Endothelial cell (in vitro differentiated cells): ENCODE measurements at regions not wholly inside any gene's neighbourhood (a gene's known extent, or its start where the extent isn't known, plus 50 kb on each side); places are given as distances from the start of the nearest gene placed in this dataset.

Source experiments
- DNase-seq: peaks from one replicate; pipeline ENCODE4 v3.0.0; 2021; ENCODE audit warnings: low spot score
- H3K27ac Mint-ChIP-seq: one replicate; pipeline ENCODE4 v1.8.0; 2021; ENCODE audit warnings: mixed read lengths, inconsistent platforms; ENCODE audit not compliant: unreplicated experiment
- H3K27me3 Mint-ChIP-seq: one replicate; pipeline ENCODE4 v1.8.0; 2021; ENCODE audit warnings: mild to moderate bottlenecking, moderate library complexity, mixed read lengths, inconsistent platforms; ENCODE audit not compliant: unreplicated experiment
- H3K36me3 Mint-ChIP-seq: one replicate; pipeline ENCODE4 v1.8.0; 2021; ENCODE audit warnings: mild to moderate bottlenecking, low read depth, mixed read lengths, inconsistent platforms; ENCODE audit not compliant: unreplicated experiment
- H3K4me1 Mint-ChIP-seq: one replicate; pipeline ENCODE4 v1.8.0; 2021; ENCODE audit warnings: mild to moderate bottlenecking, mixed read lengths, inconsistent platforms; ENCODE audit not compliant: unreplicated experiment
- H3K4me3 Mint-ChIP-seq: one replicate; pipeline ENCODE4 v1.8.0; 2021; ENCODE audit warnings: mild to moderate bottlenecking, mixed read lengths, inconsistent platforms; ENCODE audit not compliant: unreplicated experiment
- H3K9me3 Mint-ChIP-seq: one replicate; pipeline ENCODE4 v1.8.0; 2021; ENCODE audit warnings: mixed read lengths, inconsistent platforms; ENCODE audit not compliant: unreplicated experiment
- CTCF ChIP-seq: fragments of 200-600 bp; sonication (generic); IDR thresholded peaks from one replicate; pipeline ENCODE4 v1.5.0; 2021; ENCODE audit warnings: antibody characterized with exemption; ENCODE audit not compliant: unreplicated experiment

GRCh38 chr2:103823847-103824246, 1030.1 kb upstream of the POU3F3 start:
- no peaks in the 10 kb centered on the region for H3K4me1 Mint-ChIP-seq

GRCh38 chr2:103847276-103847675, 1006.6 kb upstream of the POU3F3 start:
- no peak for TF ChIP-seq CTCF
- Mint-ChIP-seq H3K9me3 (no peaks in the 10 kb centered on the region), H3K36me3 (no peaks in the 10 kb centered on the region), H3K27me3 (peaks cover 1% of the 10 kb centered on the region), H3K4me3 (no peak overlapping the region), H3K4me1 (peaks cover 5% of the 10 kb centered on the region), H3K27ac (no peak overlapping the region)
- DNase-seq, result no peak

More at GRCh38 chr2:103823847-103824246, 1030.1 kb upstream of the POU3F3 start:
- no peak for DNase-seq
- TF ChIP-seq CTCF, result no peak
- Mint-ChIP-seq H3K9me3 (no peaks in the 10 kb centered on the region), H3K4me3 (no peak overlapping the region), H3K27ac (no peak overlapping the region), H3K27me3 (no peaks in the 10 kb centered on the region), H3K36me3 (no peaks in the 10 kb centered on the region)

- H3K4me3 Mint-ChIP-seq, result no peak overlapping the region
- H3K27ac Mint-ChIP-seq, result no peak overlapping the region
- TF ChIP-seq CTCF, result no peak
- no peaks in the 10 kb centered on the region for H3K36me3 Mint-ChIP-seq
- no peaks in the 10 kb centered on the region for H3K4me1 Mint-ChIP-seq
- H3K27me3 Mint-ChIP-seq, result no peaks in the 10 kb centered on the region
- no peaks in the 10 kb centered on the region for H3K9me3 Mint-ChIP-seq
- DNase-seq, result no peak
Observed at GRCh38 chr2:103859238-103859637, 994.7 kb upstream of the POU3F3 start.

GRCh38 chr2:103860016-103860415, 993.9 kb upstream of the POU3F3 start:
- H3K4me1 Mint-ChIP-seq, result no peaks in the 10 kb centered on the region
- no peaks in the 10 kb centered on the region for H3K27me3 Mint-ChIP-seq
- H3K36me3 Mint-ChIP-seq, result no peaks in the 10 kb centered on the region
- no peak overlapping the region for H3K27ac Mint-ChIP-seq
- H3K4me3 Mint-ChIP-seq, result no peak overlapping the region
- TF ChIP-seq CTCF, result no peak
- H3K9me3 Mint-ChIP-seq, result no peaks in the 10 kb centered on the region
- DNase-seq, result no peak

- no peaks in the 10 kb centered on the region for H3K27me3 Mint-ChIP-seq
- H3K9me3 Mint-ChIP-seq, result no peaks in the 10 kb centered on the region
- no peak overlapping the region for H3K4me3 Mint-ChIP-seq
- H3K27ac Mint-ChIP-seq, result no peak overlapping the region
- no peak for TF ChIP-seq CTCF
- no peak for DNase-seq
- H3K36me3 Mint-ChIP-seq, result no peaks in the 10 kb centered on the region
- no peaks in the 10 kb centered on the region for H3K4me1 Mint-ChIP-seq
Observed at GRCh38 chr2:103868396-103868795, 985.5 kb upstream of the POU3F3 start.
